Mucosa of gallbladder (tissue), 1 donor: ENCODE measurements at regions not wholly inside any gene's neighbourhood (a gene's known extent, or its start where the extent isn't known, plus 50 kb on each side); places are given as distances from the start of the nearest gene placed in this dataset.
A peak's percentile ranks its signal among the peaks of the same experiment; 100 is the strongest.

Experiments used
- DNase-seq: peaks from one replicate; pipeline ENCODE4 v3.0.0-alpha.2; 2020; ENCODE audit warnings: low spot score
- donor health status: DM: no; HTN: no; CAD: no.

DNA sequence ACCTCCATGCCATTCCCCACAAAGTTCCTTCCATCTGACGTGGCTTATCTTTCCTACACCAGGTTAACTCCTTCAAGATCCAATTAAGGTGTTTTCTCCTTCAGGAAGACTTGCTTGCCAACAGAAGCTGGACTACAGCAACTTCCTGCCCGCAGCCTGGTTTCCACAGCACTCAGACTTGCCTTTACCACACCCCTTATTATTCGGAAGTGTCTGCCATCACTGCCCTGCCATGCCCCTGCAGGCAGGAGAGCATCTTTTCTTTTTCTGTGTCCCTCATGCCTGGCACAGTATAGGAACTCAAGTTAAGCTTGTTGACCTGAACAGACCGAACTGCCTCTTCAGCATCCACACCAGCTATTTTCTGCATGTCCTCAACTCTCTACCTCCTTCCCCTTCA, 168.0 kb downstream of the FOXO1 start:
- no peak for DNase-seq

DNA sequence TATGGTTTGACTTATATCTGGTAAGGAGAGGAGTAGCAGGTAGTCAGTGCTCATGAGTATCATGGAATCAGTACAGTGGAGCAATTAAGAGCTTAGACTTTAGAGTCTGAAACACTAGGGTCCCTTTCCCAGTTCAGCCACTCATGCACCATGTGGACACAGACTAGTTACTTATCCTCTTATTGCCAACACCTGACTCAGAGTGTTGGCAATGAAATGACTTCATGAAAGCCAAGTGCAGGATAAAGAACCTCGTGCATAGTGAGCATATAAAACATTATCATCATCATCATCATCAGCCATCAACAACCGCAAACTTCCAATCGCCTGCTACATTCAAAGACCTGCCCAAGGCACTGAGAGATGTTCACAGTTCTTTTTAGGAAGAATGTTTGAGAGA, 164.2 kb downstream of the FOXO1 start:
- DNase-seq: no peak

DNA sequence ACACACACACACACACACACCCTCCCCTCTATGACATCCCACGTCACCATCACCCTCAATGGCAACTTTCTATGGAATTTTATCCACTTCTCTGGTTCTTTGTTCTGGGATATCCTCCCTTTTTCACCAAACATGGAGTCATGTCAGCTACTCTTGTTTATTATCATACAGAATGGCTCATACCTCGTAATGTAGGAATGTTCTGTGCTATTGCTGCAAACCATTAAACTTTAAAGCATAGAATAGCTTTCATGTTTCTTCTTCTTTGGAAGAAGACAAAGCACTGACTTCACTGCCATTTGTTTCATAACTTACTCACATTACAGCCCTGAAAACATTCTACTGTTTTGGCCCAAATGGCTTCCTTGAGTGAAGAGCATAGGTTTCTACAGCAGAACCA, 163.4 kb downstream of the FOXO1 start:
- no peak for DNase-seq

DNA sequence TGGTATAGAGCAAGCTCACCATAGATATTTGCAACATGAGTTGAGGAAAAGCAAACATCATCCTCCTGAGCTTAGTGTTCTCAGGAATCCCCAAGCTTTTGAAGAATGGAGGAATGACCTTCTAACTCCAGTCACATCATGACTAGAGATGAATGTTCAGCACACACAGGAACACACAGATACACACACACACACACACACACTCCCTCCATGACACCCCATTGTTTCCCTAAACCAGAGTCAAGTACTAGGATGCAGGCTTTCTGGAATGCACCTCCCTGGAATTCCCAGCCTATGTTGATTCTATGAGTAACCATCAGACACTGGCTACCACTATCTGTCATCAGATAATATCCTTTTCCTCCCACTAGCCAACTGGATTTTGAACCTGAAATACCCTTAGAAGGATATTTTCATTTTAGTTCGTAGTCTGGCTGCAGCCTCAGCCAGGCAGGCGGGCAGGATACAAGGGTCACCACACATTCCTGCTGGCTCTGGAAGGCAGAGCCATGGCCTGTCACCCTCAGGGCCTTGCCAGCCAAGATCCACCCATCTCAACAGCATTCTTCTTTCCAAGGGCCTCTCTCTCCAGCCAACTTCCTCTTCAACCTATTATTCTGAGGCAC, 162.4 kb downstream of the FOXO1 start:
- peak; percentile 70 for DNase-seq

DNA sequence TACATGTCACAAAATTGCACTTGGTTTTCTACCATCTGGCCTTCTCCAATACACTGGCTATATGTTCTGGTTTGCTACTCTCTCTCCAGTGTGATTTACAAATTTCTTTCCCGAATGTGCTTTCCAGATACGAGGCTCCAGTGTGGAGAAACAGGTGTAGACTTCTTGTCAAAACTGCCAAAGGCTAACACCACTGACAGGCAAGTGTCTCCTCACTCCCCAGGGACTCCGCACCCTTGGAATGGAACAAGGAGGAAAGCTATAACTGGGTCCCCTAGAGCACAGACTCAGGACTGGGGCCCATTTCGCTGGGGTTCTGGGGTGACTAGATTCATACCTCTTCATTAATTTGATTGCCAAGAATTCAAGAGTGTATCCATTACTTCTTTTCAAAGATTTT, 161.8 kb downstream of the FOXO1 start:
- DNase-seq: no peak

DNA sequence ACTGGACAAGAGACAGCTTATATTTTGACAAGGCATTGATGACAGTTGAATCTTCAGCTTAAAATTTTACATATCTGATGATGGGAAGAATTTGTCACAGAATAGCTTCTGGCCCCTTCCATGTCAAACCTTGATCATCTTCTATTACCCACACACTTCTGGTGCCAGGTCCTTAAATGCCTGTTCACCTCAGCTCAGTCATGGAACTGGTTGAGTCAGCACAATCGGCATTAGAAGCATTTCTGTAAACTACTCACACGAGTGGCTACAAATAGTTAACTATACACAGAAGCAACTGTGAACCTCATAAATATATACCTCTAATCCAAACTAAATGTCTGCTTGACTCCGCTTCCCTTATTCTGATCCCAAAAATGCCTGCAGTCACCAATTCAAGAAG, 161.2 kb downstream of the FOXO1 start:
- no peak for DNase-seq
